ES-I3 (cell line): ENCODE measurements at regions not wholly inside any gene's neighbourhood (a gene's known extent, or its start where the extent isn't known, plus 50 kb on each side); places are given as distances from the start of the nearest gene placed in this dataset.

Source experiments
- H3K36me3 ChIP-seq: 2 replicates; pipeline ENCODE4 v1.6.1; 2013; ENCODE audit warnings: mild to moderate bottlenecking, low read length, control low read depth, moderate library complexity; ENCODE audit not compliant: insufficient read depth
- H3K4me1 ChIP-seq: 2 replicates; pipeline ENCODE4 v1.6.1; 2013; ENCODE audit warnings: mild to moderate bottlenecking, control low read depth, low read length; ENCODE audit not compliant: insufficient read depth
- H3K9ac ChIP-seq: 2 replicates; pipeline ENCODE4 v1.6.1; 2013; ENCODE audit warnings: low read depth, mild to moderate bottlenecking, low read length, moderate library complexity
- H3K9me3 ChIP-seq: 2 replicates; pipeline ENCODE4 v1.6.1; 2013; ENCODE audit warnings: mild to moderate bottlenecking, low read length, moderate library complexity; ENCODE audit not compliant: control insufficient read depth, insufficient read depth

DNA sequence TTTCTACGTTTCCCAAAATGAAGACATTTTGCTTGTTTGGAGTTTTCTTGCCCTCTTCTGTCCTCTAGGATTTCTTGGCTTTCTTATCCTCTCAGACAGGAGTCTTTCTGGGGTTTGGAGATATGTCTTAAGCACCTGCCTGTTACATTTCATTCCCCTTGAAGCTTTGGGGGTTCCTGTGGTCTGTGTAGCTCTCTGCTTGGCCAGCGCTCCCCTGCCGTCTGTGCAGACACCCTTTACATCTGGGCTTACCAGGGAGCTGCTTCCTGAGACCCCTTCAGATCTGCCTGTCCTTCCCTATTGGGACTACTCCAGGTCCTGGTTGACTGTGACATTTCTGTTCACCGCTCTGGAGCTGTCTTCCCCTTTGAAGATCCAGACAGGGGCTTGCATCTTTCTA is 171.9 kb upstream of the CSF3R start:
- Histone ChIP-seq H3K9ac (no peak overlapping the region), H3K36me3 (no peaks in the 10 kb centered on the region), H3K9me3 (peaks cover 4% of the 10 kb centered on the region; the same call in 1 of the 2 replicates), H3K4me1 (no peaks in the 10 kb centered on the region)

GRCh38 chr1:36653850-36654249 is 171.1 kb upstream of the CSF3R start:
- Histone ChIP-seq H3K36me3 (no peaks in the 10 kb centered on the region), H3K4me1 (no peaks in the 10 kb centered on the region), H3K9ac (no peak overlapping the region), H3K9me3 (no peaks in the 10 kb centered on the region; the same call in 1 of the 2 replicates)

- H3K4me1 ChIP-seq: peaks cover under 1% of the 10 kb centered on the region; the same call in 1 of the 2 replicates
- H3K9ac ChIP-seq: no peak overlapping the region
- H3K36me3 ChIP-seq: no peaks in the 10 kb centered on the region
- H3K9me3 ChIP-seq: no peaks in the 10 kb centered on the region
These were observed 169.9 kb upstream of the CSF3R start for GRCh38 chr1:36652586-36652985.

DNA sequence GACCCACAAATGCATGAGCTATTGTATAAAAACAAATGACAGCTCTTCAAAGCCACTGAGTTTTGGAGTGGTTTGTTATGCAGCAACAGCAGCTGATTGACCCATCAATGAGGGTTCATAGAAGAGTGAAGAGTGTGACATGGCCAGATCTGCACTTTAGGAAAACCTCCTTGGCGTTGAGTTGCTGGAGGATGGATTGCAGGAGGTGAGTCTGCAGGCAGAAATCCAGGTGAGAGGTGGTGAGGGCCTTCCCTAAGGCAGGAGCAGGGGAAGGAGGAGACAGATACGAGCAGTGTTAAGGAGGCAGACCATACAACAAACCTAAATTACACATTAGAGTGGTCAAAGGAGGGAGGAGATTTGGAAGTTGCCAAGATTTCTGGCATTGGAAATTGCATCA is 169.3 kb upstream of the CSF3R start:
- Histone ChIP-seq H3K4me1 (peaks cover 7% of the 10 kb centered on the region; the same call in 1 of the 2 replicates), H3K36me3 (no peaks in the 10 kb centered on the region), H3K9ac (no peak overlapping the region), H3K9me3 (no peaks in the 10 kb centered on the region)

GRCh38 chr1:36651176-36651910 is 168.6 kb upstream of the CSF3R start:
- no peaks in the 10 kb centered on the region for H3K9me3 ChIP-seq
- no peak overlapping the region for H3K9ac ChIP-seq
- no peaks in the 10 kb centered on the region for H3K36me3 ChIP-seq
- peaks cover 8% of the 10 kb centered on the region; the same call in 1 of the 2 replicates for H3K4me1 ChIP-seq

- no peaks in the 10 kb centered on the region for H3K36me3 ChIP-seq
- H3K9ac ChIP-seq: no peak overlapping the region
- H3K9me3 ChIP-seq: no peaks in the 10 kb centered on the region
- H3K4me1 ChIP-seq: peaks cover 8% of the 10 kb centered on the region; the same call in 1 of the 2 replicates
These were observed 167.7 kb upstream of the CSF3R start for GRCh38 chr1:36650200-36651065.

DNA sequence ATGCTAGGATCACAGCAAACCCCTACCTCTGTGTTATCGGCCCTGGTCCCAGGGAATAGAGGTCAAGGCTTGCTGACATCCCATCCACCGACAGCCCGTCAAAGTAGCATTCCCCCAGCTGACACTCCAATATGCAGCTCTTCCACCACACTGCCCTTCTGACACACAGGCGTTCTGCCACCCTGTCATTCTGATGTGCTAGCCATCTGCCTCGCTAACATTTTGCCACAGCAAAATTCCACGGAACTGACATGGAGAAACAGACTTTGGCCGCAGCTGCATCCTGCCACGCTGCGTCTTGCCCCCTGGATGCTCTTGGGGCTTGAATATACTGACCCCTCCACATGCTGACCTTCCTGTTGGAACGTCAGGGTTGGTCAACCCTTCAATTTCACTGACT is 163.2 kb upstream of the CSF3R start:
- Histone ChIP-seq H3K36me3 (no peaks in the 10 kb centered on the region), H3K9me3 (no peaks in the 10 kb centered on the region), H3K9ac (no peak overlapping the region), H3K4me1 (peaks cover 8% of the 10 kb centered on the region; the same call in 1 of the 2 replicates)

DNA sequence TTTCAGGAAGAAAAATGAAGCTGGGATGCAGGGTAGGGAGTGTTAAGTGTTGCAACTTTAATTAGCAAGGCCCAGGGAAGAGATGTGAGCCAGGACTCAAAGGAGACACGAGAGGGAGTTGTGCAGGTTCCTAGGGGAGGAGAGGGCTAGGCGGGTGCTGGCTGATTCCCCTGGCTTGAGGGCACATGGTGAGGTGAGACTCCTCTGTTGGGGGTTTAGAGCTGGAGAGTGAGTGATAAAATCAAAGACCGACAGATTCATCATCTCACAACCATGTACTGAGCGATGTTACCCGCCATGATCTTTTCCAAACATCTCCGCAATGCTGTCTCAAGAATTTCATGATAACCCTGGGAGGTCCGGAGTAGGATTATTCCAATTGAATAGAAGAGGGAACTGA is 161.8 kb upstream of the CSF3R start:
- Histone ChIP-seq H3K4me1 (peaks cover 8% of the 10 kb centered on the region; the same call in 1 of the 2 replicates), H3K9me3 (no peaks in the 10 kb centered on the region), H3K9ac (no peak overlapping the region), H3K36me3 (no peaks in the 10 kb centered on the region)

GRCh38 chr1:36643371-36644270 is 160.9 kb upstream of the CSF3R start:
- no peaks in the 10 kb centered on the region for H3K36me3 ChIP-seq
- H3K4me1 ChIP-seq: peaks cover 8% of the 10 kb centered on the region; the same call in 1 of the 2 replicates
- H3K9me3 ChIP-seq: no peaks in the 10 kb centered on the region
- no peak overlapping the region for H3K9ac ChIP-seq

DNA sequence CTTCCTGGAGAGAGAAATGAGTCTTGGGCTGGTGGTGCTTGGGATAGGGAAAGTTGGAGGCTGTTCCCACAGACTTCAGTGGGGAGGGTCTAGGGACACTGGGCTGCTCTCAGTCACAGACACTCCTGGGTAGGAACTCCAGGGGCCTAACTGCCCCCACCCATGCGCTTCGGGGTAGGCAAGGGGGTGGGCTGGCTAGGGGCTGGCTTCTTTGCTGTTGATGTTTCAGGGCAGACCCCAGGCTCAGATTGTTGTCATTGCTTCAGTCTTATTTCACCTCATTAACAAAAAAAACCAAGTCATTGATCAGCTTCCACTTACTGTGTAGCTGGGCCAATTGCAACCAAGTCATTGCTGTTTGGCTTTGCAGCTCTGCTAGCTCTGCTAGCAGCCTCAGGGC is 160.1 kb upstream of the CSF3R start:
- H3K9ac ChIP-seq: no peak overlapping the region
- H3K9me3 ChIP-seq: no peaks in the 10 kb centered on the region
- peaks cover 8% of the 10 kb centered on the region; the same call in 1 of the 2 replicates for H3K4me1 ChIP-seq
- H3K36me3 ChIP-seq: no peaks in the 10 kb centered on the region

DNA sequence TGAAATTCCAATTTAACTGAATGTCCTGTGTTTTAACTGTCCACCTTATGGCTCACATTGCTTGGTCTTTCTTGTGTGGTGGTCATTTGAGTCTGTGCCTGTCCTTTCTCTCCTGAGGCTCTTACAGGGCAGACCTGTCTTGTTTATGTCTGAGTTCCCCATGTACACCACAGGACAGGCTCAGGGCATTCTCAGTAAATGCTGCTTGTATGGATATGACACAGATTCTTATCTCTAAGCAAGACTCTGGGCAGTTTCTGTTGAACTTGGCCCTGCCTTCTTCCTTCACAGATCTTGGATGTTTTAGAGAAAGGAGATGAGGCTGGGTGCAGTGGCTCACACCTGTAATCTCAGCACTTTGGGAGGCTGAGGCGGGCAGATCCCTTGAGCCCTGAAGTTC is 159.1 kb upstream of the CSF3R start:
- Histone ChIP-seq H3K4me1 (no peaks in the 10 kb centered on the region), H3K9me3 (no peaks in the 10 kb centered on the region), H3K36me3 (no peaks in the 10 kb centered on the region), H3K9ac (no peak overlapping the region)

DNA sequence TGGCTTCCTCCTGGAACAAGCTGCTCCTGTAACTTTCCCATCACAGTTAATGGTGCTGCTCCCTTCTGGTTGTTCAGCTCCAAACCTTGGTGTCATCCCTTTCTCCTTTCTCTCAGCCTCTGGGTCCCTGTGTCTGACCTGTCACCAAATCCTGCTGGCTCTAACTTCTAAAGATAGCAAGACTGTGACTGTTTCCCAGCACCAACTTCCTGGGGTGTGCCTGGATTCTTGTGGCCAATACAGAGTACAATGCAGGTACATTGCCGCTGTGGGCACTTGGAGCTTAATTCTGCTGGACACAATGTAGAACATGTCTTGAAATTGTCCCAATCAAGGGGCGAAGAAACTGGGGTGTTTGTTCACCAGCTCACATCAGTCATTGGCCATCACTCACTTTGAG is 156.7 kb upstream of the CSF3R start:
- no peak overlapping the region for H3K9ac ChIP-seq
- H3K9me3 ChIP-seq: no peaks in the 10 kb centered on the region
- H3K36me3 ChIP-seq: no peaks in the 10 kb centered on the region
- H3K4me1 ChIP-seq: no peaks in the 10 kb centered on the region

- no peaks in the 10 kb centered on the region for H3K4me1 ChIP-seq
- H3K36me3 ChIP-seq: no peaks in the 10 kb centered on the region
- no peaks in the 10 kb centered on the region for H3K9me3 ChIP-seq
- H3K9ac ChIP-seq: no peak overlapping the region
These were observed 155.6 kb upstream of the CSF3R start for GRCh38 chr1:36638268-36638667.

DNA sequence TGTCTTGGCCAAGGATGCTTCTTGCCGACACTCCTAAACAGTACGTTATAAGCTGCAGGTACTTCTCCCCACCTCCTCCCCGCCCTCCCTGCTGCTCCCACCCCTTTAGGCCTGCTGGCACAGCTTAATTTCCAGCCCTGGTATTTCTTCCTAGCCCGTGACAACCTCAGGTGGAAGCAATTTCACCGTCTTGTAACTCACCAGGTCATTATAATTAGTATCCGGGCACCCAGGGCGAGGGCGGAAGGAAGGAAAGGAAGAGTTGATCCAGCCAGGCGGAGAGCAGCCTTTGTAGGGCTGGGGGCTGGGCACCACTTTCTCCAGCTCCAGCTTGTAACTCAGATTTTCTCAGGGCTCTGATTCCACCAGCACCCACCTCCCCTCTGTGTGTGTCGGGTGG is 153.5 kb upstream of the CSF3R start:
- Histone ChIP-seq H3K4me1 (no peaks in the 10 kb centered on the region), H3K9me3 (no peaks in the 10 kb centered on the region), H3K36me3 (no peaks in the 10 kb centered on the region), H3K9ac (no peak overlapping the region)
